HAP-1 (cell line): ENCODE measurements at regions not wholly inside any gene's neighbourhood (a gene's known extent, or its start where the extent isn't known, plus 50 kb on each side); places are given as distances from the start of the nearest gene placed in this dataset.
"Not testable (repeated sequence)": the region's sequence is repeated elsewhere in the genome, so short reads cannot be mapped to it uniquely, and the experiment has no call there.

Experiments used
- DNase-seq, 2 experiments: peaks; one replicate each; pipeline ENCODE4 v3.0.0-alpha.2; 2016 to 2020; ENCODE audit warnings: low spot score in 2 of 2
- H3K27me3 ChIP-seq: fragments of 250-450 bp; sonication (Bioruptor Pico); 2 replicates; pipeline ENCODE4 v1.5.1; 2020; ENCODE audit warnings: low read depth, mild to moderate bottlenecking, moderate library complexity
- H3K36me3 ChIP-seq: fragments of 250-450 bp; sonication (Bioruptor Pico); replicated peaks from 2 replicates; pipeline ENCODE4 v1.5.1; 2020; ENCODE audit warnings: mild to moderate bottlenecking
- H3K4me1 ChIP-seq: fragments of 250-450 bp; sonication (Bioruptor Pico); 2 replicates; pipeline ENCODE4 v1.5.1; 2020; ENCODE audit warnings: mild to moderate bottlenecking
- H3K4me3 ChIP-seq: fragments of 250-450 bp; sonication (Bioruptor Pico); 2 replicates; pipeline ENCODE4 v1.5.1; 2020; ENCODE audit warnings: mild to moderate bottlenecking, moderate library complexity
- H3K9me3 ChIP-seq: fragments of 250-450 bp; sonication (Bioruptor Pico); 2 replicates; pipeline ENCODE4 v1.5.1; 2020; ENCODE audit warnings: mild to moderate bottlenecking, moderate library complexity
- in situ Hi-C: fragments of 300-500 bp; cut with MboI; formaldehyde crosslinking; loops from 3 replicates; pipeline ENCODE4 v1.14.3; 2020; ENCODE audit warnings: low sequenced_read_pairs, inconsistent platforms, mixed read lengths

DNA sequence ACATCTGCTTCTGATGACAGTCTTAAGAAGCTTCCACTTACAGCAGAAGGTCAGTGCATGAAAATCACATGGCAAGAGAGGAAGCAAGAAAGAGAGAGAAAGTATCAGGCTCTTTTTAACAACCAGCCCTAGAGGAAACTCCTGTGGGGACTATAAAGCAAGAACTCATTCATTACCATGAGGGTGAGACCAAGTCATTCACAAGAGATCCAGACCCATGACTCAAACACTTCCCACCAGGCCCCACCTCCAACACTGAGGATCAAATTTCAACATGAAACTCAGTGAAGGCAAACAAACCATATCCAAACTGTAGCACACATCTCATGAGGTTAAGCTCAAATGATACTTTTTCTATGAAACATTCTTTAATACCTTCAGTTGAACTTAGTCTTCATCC, 643.2 kb upstream of the SYNCRIP start:
- H3K9me3 ChIP-seq: no peaks in the 10 kb centered on the region
- H3K4me3 ChIP-seq: no peak overlapping the region
- no peaks in the 10 kb centered on the region for H3K4me1 ChIP-seq
- H3K27me3 ChIP-seq: no peaks in the 10 kb centered on the region
- no peaks in the 10 kb centered on the region for H3K36me3 ChIP-seq
- DNase-seq: no peak
- in situ Hi-C loops: no loop called here

DNA sequence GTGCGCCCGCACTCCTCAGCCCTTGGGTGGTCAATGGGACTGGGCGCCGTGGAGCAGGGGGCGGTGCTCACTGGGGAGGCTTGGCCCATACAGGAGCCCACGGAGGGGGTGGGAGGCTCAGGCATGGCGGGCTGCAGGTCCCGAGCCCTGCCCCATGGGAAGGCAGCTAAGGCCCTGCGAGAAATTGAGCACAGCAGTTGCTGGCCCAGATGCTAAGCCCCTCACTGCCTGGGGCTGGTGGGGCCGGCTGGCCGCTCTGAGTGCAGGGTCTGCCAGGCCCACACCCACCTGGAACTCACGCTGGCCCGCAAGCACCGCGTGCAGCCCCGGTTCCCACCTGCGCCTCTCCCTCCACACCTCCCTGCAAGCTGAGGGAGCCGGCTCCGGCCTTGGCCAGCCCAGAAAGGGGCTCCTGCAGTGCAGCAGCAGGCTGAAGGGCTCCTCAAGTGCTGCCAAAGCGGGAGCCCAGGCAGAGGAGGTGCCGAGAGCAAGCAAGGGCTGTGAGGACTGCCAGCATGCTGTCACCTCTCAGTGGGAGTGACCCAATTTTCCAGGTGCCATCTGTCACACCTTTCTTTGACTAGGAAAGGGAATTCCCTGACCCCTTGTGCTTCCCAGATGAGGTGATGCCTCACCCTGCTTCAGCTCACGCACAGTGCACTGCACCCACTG, 642.3 kb upstream of the SYNCRIP start:
- H3K36me3 ChIP-seq, H3K27me3 ChIP-seq, in situ Hi-C loops, DNase-seq, H3K4me1 ChIP-seq, H3K9me3 ChIP-seq, H3K4me3 ChIP-seq: not testable (repeated sequence)

DNA sequence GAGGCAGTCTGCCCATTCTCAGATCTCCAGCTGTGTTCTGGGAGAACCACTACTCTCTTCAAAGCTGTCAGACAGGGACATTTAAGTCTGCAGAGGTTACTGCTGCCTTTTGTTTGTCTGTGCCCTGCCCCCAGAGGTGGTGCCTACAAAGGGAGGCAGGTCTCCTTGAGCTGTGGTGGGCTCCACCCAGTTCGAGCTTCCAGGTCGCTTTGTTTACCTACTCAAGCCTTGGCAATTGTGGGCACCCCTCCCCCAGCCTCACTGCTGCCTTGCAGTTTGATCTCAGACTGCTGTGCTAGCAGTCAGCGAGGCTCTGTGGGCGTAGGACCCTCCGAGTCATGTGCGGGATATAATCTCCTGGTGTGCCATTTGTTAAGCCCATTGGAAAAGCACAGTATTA, 640.9 kb upstream of the SYNCRIP start:
- in situ Hi-C loops, DNase-seq, H3K4me1 ChIP-seq, H3K9me3 ChIP-seq, H3K4me3 ChIP-seq, H3K36me3 ChIP-seq, H3K27me3 ChIP-seq: not testable (repeated sequence)

DNA sequence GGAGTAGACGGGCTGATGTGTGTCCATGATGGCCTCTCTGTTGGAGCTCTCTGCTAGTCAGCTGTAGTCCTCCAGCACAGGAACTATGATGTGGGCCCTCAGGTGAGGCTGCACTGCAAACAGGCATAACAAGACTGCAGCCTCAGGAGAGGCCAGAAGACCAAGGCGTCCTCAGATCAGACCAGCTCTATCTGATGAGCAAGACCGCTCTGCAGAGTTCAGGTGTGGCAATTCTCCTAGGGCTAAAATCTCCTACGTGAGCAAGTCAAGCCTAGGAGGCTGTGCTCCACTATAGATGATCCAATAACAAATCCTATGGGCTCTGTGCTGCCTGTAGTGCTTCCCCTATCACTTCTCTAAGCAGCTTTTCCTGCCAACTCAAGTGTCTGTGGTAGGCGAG, 633.4 kb upstream of the SYNCRIP start:
- Histone ChIP-seq H3K27me3 (no peaks in the 10 kb centered on the region), H3K36me3 (no peaks in the 10 kb centered on the region), H3K4me1 (no peaks in the 10 kb centered on the region), H3K9me3 (no peaks in the 10 kb centered on the region), H3K4me3 (no peak overlapping the region)
- in situ Hi-C loops: no loop called here
- DNase-seq: no peak

DNA sequence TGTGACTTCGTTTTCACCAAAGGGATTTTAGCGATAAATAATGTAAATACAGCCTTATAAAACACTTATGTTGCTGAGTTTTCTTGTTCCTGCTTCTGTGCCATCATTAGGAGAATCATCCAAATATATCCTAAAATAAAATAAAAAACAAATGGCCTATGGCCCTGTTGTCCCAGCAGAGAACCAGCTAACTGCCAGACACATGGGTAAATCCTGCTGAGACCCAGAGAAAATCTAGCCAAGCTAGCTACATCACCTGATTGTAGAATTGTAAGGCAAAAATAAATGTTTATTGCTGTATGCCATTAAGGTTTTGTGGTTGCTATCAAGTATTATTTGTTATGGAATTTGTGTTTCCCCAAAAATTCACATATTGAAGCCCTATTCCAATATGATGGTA, 631.2 kb upstream of the SYNCRIP start:
- Histone ChIP-seq H3K36me3 (no peaks in the 10 kb centered on the region), H3K27me3 (no peaks in the 10 kb centered on the region), H3K4me3 (no peak overlapping the region), H3K4me1 (no peaks in the 10 kb centered on the region), H3K9me3 (no peaks in the 10 kb centered on the region)
- DNase-seq: no peak
- in situ Hi-C loops: no loop called here

DNA sequence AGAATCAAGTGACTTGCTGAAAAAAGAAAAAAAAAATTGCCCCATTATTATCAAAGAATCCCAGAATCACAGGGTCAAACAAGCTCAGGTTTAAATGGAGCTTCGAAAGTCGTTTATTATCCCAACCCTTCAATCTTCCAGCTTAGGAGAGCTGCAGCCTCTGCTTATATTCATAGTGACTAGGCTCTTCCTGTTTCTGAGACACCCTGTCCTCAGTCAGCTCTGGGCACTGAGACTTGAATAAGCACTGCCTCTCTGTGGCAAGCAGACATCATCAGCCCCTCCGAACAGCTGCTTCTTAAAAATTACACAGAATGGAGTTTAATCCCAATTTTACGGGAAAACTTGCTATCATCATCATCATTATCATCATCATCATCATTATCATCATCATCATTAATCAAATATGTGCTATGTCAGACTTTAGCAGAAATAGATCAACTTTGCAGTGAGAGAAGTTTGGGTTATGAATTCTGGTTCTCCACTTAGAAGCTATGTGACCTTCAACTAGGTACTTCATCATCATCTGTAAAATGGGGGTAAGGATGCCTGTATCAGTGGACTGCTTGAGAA, 614.0 kb upstream of the SYNCRIP start:
- Histone ChIP-seq H3K4me3 (no peak overlapping the region), H3K4me1 (no peaks in the 10 kb centered on the region), H3K36me3 (no peaks in the 10 kb centered on the region), H3K27me3 (no peaks in the 10 kb centered on the region), H3K9me3 (no peaks in the 10 kb centered on the region)
- in situ Hi-C loops: no loop called here
- no peak for DNase-seq

DNA sequence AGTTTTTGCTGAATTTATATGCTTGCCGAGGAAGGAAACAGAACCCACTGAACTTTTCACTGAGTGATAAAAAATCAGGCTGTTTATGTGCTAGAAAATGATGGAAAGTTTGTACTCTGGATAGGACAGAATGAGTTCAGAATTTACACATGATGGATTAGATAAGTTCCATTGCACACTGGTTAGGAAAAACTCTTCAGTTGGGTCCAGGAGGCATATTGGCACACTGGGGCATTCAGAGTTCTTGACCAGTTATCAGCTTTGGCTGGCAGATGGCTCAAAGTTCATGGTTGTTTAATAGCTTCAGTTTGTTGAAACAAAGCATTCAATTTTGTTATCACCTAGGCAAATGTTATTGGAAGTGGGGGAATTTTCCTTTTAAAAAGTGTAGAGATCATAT, 613.3 kb upstream of the SYNCRIP start:
- no peaks in the 10 kb centered on the region for H3K27me3 ChIP-seq
- H3K4me3 ChIP-seq: no peak overlapping the region
- no peak for DNase-seq
- no peaks in the 10 kb centered on the region for H3K4me1 ChIP-seq
- in situ Hi-C loops: no loop called here
- H3K36me3 ChIP-seq: no peaks in the 10 kb centered on the region
- H3K9me3 ChIP-seq: no peaks in the 10 kb centered on the region

DNA sequence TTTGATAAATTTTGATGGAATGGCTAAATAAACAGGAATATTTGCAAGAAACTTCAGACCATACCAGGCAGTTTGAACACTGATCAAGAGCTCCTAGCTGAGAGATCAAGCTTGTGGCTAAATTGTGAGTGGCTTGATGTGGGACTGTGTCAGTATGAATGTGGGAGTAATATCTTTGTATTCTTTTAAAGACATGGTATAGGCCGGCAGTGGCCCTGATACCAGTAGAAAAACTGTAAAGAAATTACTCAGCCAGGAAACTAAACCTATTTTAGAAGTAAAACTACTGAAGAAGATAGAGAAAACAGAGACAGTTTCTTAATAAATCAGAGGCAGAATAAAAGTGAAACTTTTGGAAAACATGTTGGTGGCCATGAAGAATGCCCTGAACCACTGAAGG, 608.4 kb upstream of the SYNCRIP start:
- Histone ChIP-seq H3K36me3 (no peaks in the 10 kb centered on the region), H3K27me3 (no peaks in the 10 kb centered on the region), H3K9me3 (no peaks in the 10 kb centered on the region), H3K4me3 (no peak overlapping the region), H3K4me1 (no peaks in the 10 kb centered on the region)
- in situ Hi-C loops: no loop called here
- DNase-seq: no peak

DNA sequence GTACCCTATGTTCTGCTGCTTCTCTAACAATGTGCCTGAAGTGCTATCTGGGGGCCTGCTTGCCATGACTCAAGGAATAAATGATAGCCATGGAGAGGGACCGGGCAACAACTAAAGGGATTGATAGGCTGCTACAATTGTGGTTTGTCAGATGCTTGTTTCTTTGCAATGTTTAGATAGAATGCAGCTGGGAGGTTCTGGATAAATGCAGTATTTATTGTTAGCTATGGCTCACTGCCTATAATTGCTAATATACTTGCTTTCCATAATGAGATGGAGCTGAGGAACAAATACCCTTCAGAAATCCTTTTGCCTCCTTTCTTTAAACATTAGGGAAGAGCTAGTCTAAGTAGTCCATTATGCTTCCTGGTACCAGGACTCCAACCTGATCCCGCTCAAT, 575.2 kb upstream of the SYNCRIP start:
- no peak overlapping the region for H3K4me3 ChIP-seq
- H3K27me3 ChIP-seq: no peaks in the 10 kb centered on the region
- H3K4me1 ChIP-seq: no peaks in the 10 kb centered on the region
- no peaks in the 10 kb centered on the region for H3K9me3 ChIP-seq
- no peak for DNase-seq
- no peaks in the 10 kb centered on the region for H3K36me3 ChIP-seq
- in situ Hi-C loops: no loop called here

DNA sequence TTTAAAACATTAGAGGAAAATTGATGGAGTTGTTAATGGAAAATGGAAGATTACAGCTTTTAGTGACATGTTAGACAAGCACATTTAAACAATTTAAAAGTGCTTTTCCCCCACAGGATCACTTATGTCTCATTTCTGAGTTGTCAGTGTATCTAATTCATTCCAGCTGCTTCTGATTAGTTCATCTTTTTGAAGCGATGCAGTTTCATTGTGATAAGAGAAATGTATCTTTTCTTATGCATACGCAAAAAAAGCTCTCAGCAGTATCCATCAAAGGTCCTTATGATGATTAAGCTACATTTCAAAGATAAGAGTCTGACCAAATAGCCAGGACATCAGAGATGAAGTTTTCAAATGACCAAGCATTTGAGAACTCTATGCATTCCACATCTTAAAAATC, 572.6 kb upstream of the SYNCRIP start:
- H3K9me3 ChIP-seq: no peaks in the 10 kb centered on the region
- no peak for DNase-seq
- in situ Hi-C loops: no loop called here
- no peaks in the 10 kb centered on the region for H3K27me3 ChIP-seq
- H3K4me1 ChIP-seq: no peaks in the 10 kb centered on the region
- H3K36me3 ChIP-seq: no peaks in the 10 kb centered on the region
- H3K4me3 ChIP-seq: no peak overlapping the region

DNA sequence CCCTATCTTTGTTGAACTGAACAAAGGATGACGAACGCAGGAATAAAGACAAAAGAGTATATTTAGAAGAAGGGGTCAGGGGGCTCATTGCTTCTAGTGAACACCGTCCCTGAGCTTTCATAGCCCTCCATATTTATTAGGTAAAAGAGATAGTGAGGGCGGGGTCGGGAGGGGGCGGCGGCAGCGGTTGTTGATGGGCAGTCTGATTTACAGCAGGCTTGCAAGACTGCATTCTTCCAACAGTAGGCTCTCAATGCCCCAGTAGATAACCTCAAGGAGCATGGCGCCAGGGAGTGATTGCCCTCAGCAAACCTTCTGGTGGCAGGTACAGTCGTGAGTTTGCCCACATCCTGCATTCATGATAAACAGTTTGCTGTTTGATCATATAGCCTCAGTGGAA, 563.3 kb upstream of the SYNCRIP start:
- no peaks in the 10 kb centered on the region for H3K27me3 ChIP-seq
- H3K36me3 ChIP-seq: no peaks in the 10 kb centered on the region
- H3K9me3 ChIP-seq: no peaks in the 10 kb centered on the region
- in situ Hi-C loops: no loop called here
- no peak for DNase-seq
- no peaks in the 10 kb centered on the region for H3K4me1 ChIP-seq
- H3K4me3 ChIP-seq: no peak overlapping the region

DNA sequence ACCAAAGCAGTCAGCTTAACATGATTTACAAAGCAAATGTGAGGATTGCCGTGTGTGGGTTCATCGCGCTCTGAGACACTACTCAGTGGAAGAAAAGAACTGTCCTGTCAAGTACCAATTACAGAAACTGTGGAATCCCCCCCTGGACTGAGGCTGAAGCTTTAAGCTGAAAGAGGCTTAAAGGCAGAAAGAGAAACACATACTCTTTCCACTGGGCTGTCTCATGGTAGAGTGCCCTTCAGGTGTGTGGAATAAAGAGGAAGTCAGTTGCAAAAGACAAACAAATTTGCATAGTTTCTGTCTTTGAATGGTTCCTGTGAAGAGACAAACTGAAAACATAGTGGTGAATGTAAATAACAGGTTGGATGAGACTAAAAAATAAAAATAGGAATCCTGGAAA, 560.4 kb upstream of the SYNCRIP start:
- in situ Hi-C loops: no loop called here
- H3K27me3 ChIP-seq: no peaks in the 10 kb centered on the region
- no peak for DNase-seq
- H3K9me3 ChIP-seq: no peaks in the 10 kb centered on the region
- H3K36me3 ChIP-seq: no peaks in the 10 kb centered on the region
- H3K4me3 ChIP-seq: no peak overlapping the region
- no peaks in the 10 kb centered on the region for H3K4me1 ChIP-seq

DNA sequence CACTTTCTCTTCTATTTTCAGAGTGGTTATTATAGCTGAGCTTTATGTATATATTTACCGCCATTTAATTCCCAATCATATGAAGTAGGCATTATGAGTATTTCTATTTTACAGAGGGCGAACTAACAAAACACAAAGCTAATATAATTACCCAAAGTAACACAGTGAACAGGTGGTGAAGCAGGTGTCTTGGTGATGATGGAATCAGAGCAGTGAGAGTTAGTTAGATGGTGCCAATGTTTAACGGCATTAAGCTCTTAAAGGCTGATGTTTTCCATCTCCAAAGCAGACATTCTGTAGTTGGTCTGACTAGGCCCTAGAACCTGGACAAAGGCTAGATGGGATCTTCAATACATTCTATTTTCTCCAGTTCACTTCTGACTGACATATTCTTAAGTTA, 551.1 kb upstream of the SYNCRIP start:
- H3K4me1 ChIP-seq: no peaks in the 10 kb centered on the region
- no peaks in the 10 kb centered on the region for H3K36me3 ChIP-seq
- no peak for DNase-seq
- in situ Hi-C loops: no loop called here
- H3K9me3 ChIP-seq: no peaks in the 10 kb centered on the region
- H3K4me3 ChIP-seq: no peak overlapping the region
- H3K27me3 ChIP-seq: peaks cover 2% of the 10 kb centered on the region; the same call in 1 of the 2 replicates

DNA sequence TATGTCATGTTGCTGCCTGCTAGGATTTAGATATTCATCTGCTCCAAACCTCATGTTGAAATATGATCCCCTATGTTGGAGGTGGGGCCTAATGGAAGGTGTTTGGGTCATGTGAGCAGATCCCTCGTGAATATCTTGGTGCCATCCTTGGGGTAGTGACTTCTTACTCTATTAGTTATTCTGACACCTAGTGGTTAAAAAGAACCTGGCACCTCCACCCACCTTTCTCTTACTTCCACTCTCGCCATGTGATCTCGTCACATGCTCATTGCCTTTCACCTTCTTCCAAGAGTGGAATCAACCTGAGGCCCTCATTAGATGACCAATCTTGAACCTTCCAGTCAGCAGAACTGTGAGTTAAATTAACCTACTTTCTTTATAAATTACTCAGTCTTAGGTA, 549.4 kb upstream of the SYNCRIP start:
- Histone ChIP-seq H3K4me1 (no peaks in the 10 kb centered on the region), H3K4me3 (no peak overlapping the region), H3K36me3 (no peaks in the 10 kb centered on the region), H3K9me3 (no peaks in the 10 kb centered on the region), H3K27me3 (peaks cover 2% of the 10 kb centered on the region; the same call in 1 of the 2 replicates)
- in situ Hi-C loops: no loop called here
- DNase-seq: peak; percentile 14 to 26

DNA sequence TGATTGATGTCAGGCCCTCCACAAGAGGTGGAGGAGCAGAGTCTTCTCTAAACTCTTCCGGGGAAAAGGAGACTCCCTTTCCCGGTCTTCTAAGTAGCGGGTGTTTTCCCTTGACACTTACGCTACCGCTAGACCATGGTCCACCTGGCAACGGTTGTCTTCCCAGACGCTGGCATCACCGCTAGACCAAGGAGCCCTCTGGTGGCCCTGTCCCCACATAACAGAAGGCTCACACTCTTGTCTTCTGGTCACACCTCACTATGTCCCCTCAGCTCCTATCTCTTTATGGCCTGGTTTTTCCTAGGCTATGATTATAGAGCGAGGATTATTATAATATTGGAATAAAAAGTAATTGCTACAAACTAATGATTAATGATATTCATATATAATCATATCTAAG, 532.5 kb upstream of the SYNCRIP start:
- H3K9me3 ChIP-seq, H3K4me3 ChIP-seq, H3K36me3 ChIP-seq, H3K27me3 ChIP-seq, in situ Hi-C loops, H3K4me1 ChIP-seq: not testable (repeated sequence)
- peak in 1 of 2 experiments; percentile 57 for DNase-seq
